ENCODE measurements at regions not wholly inside any gene's neighbourhood (a gene's known extent, or its start where the extent isn't known, plus 50 kb on each side); places are given as distances from the start of the nearest gene placed in this dataset.

- TF ChIP-seq POLR2A (IDR thresholded peaks at IDR 0.05; ENCODE audit: low read depth, low read length): no peak
- no peak for TF ChIP-seq TAF1 (IDR thresholded peaks at IDR 0.05; ENCODE audit: borderline replicate concordance, low read depth, low read length)
- no peak for TF ChIP-seq POLR2AphosphoS5 (IDR thresholded peaks at IDR 0.05; ENCODE audit: low read depth, low read length)
- DNase-seq (ENCODE audit: insufficient read length) (no peak), FAIRE-seq (no peak)
Measured at GRCh38 chr3:10737785-10738184, 78.2 kb upstream of the SLC6A11 start.

- FAIRE-seq (peak; percentile 30), DNase-seq (ENCODE audit: insufficient read length) (peak; percentile 43)
- TF ChIP-seq POLR2A (IDR thresholded peaks at IDR 0.05; ENCODE audit: low read depth, low read length): no peak
- no peak for TF ChIP-seq TAF1 (IDR thresholded peaks at IDR 0.05; ENCODE audit: borderline replicate concordance, low read depth, low read length)
- no peak for TF ChIP-seq POLR2AphosphoS5 (IDR thresholded peaks at IDR 0.05; ENCODE audit: low read depth, low read length)
Measured at GRCh38 chr3:10738688-10739372, 77.2 kb upstream of the SLC6A11 start.

GRCh38 chr3:10740954-10741353, 75.1 kb upstream of the SLC6A11 start:
- FAIRE-seq: no peak
- TF ChIP-seq TAF1 (IDR thresholded peaks at IDR 0.05; ENCODE audit: borderline replicate concordance, low read depth, low read length): no peak
- no peak for TF ChIP-seq POLR2A (IDR thresholded peaks at IDR 0.05; ENCODE audit: low read depth, low read length)
- no peak for TF ChIP-seq POLR2AphosphoS5 (IDR thresholded peaks at IDR 0.05; ENCODE audit: low read depth, low read length)

GRCh38 chr3:10741891-10742671, 73.9 kb upstream of the SLC6A11 start:
- DNase-seq (ENCODE audit: insufficient read length): no peak

More at GRCh38 chr3:10740954-10741353, 75.1 kb upstream of the SLC6A11 start:
- no peak for DNase-seq (ENCODE audit: insufficient read length)

GRCh38 chr3:10743366-10744097, 72.5 kb upstream of the SLC6A11 start:
- DNase-seq (ENCODE audit: insufficient read length) (no peak), FAIRE-seq (no peak)
- TF ChIP-seq POLR2A (IDR thresholded peaks at IDR 0.05; ENCODE audit: low read depth, low read length): no peak
- TF ChIP-seq POLR2AphosphoS5 (IDR thresholded peaks at IDR 0.05; ENCODE audit: low read depth, low read length): no peak
- no peak for TF ChIP-seq TAF1 (IDR thresholded peaks at IDR 0.05; ENCODE audit: borderline replicate concordance, low read depth, low read length)

More at GRCh38 chr3:10741891-10742671, 73.9 kb upstream of the SLC6A11 start:
- no peak for TF ChIP-seq POLR2AphosphoS5 (IDR thresholded peaks at IDR 0.05; ENCODE audit: low read depth, low read length)
- no peak for TF ChIP-seq TAF1 (IDR thresholded peaks at IDR 0.05; ENCODE audit: borderline replicate concordance, low read depth, low read length)
- TF ChIP-seq POLR2A (IDR thresholded peaks at IDR 0.05; ENCODE audit: low read depth, low read length): no peak
- FAIRE-seq: no peak

- DNase-seq (ENCODE audit: insufficient read length) (no peak), FAIRE-seq (no peak)
- TF ChIP-seq POLR2AphosphoS5 (IDR thresholded peaks at IDR 0.05; ENCODE audit: low read depth, low read length) (no peak), POLR2A (IDR thresholded peaks at IDR 0.05; ENCODE audit: low read depth, low read length) (no peak), TAF1 (IDR thresholded peaks at IDR 0.05; ENCODE audit: borderline replicate concordance, low read depth, low read length) (no peak)
Measured at GRCh38 chr3:10744098-10744465, 71.9 kb upstream of the SLC6A11 start.

GRCh38 chr3:10745392-10745791, 70.6 kb upstream of the SLC6A11 start:
- no peak for FAIRE-seq

GRCh38 chr3:10746001-10746400, 70.0 kb upstream of the SLC6A11 start:
- FAIRE-seq: no peak
- DNase-seq (ENCODE audit: insufficient read length): no peak
- no peak for TF ChIP-seq TAF1 (IDR thresholded peaks at IDR 0.05; ENCODE audit: borderline replicate concordance, low read depth, low read length)
- no peak for TF ChIP-seq POLR2A (IDR thresholded peaks at IDR 0.05; ENCODE audit: low read depth, low read length)
- no peak for TF ChIP-seq POLR2AphosphoS5 (IDR thresholded peaks at IDR 0.05; ENCODE audit: low read depth, low read length)

More at GRCh38 chr3:10745392-10745791, 70.6 kb upstream of the SLC6A11 start:
- DNase-seq (ENCODE audit: insufficient read length): no peak
- no peak for TF ChIP-seq POLR2AphosphoS5 (IDR thresholded peaks at IDR 0.05; ENCODE audit: low read depth, low read length)
- TF ChIP-seq TAF1 (IDR thresholded peaks at IDR 0.05; ENCODE audit: borderline replicate concordance, low read depth, low read length): no peak
- TF ChIP-seq POLR2A (IDR thresholded peaks at IDR 0.05; ENCODE audit: low read depth, low read length): no peak

- FAIRE-seq (no peak), DNase-seq (ENCODE audit: insufficient read length) (no peak)
Measured at GRCh38 chr3:10746684-10747083, 69.3 kb upstream of the SLC6A11 start.

GRCh38 chr3:10747341-10747740, 68.7 kb upstream of the SLC6A11 start:
- FAIRE-seq (no peak), DNase-seq (ENCODE audit: insufficient read length) (no peak)
- TF ChIP-seq TAF1 (IDR thresholded peaks at IDR 0.05; ENCODE audit: borderline replicate concordance, low read depth, low read length) (no peak), POLR2AphosphoS5 (IDR thresholded peaks at IDR 0.05; ENCODE audit: low read depth, low read length) (no peak), POLR2A (IDR thresholded peaks at IDR 0.05; ENCODE audit: low read depth, low read length) (no peak)

More at GRCh38 chr3:10746684-10747083, 69.3 kb upstream of the SLC6A11 start:
- no peak for TF ChIP-seq POLR2A (IDR thresholded peaks at IDR 0.05; ENCODE audit: low read depth, low read length)
- TF ChIP-seq TAF1 (IDR thresholded peaks at IDR 0.05; ENCODE audit: borderline replicate concordance, low read depth, low read length): no peak
- no peak for TF ChIP-seq POLR2AphosphoS5 (IDR thresholded peaks at IDR 0.05; ENCODE audit: low read depth, low read length)

- TF ChIP-seq POLR2AphosphoS5 (IDR thresholded peaks at IDR 0.05; ENCODE audit: low read depth, low read length): no peak
- no peak for TF ChIP-seq TAF1 (IDR thresholded peaks at IDR 0.05; ENCODE audit: borderline replicate concordance, low read depth, low read length)
- TF ChIP-seq POLR2A (IDR thresholded peaks at IDR 0.05; ENCODE audit: low read depth, low read length): no peak
- FAIRE-seq: no peak
- no peak for DNase-seq (ENCODE audit: insufficient read length)
Measured at GRCh38 chr3:10748040-10748439, 68.0 kb upstream of the SLC6A11 start.

Measured in GM12892 (cell line).